ENCODE measurements at regions not wholly inside any gene's neighbourhood (a gene's known extent, or its start where the extent isn't known, plus 50 kb on each side); places are given as distances from the start of the nearest gene placed in this dataset.

DNA sequence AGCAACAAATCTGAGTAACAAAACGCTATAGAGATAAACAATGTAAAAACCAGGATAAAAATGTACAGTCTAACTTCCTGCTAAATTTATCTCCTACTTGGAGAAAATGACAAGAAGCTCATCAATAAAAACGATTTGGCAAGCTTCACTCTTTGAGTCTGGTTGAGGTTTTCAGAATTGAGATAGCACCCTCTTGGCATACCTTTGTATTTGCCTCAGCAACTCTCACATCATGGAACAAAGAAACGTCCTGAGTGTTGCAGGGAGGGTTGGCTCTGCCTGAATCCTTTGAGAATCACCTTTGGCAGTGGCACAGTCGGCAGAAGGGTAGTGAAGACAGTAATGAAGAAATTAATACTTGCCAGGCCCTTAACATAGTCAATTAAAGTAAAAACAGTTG is 430.6 kb downstream of the GRB14 start:
- DNase-seq (ENCODE audit: low read depth) = no peak
- H3K4me3 ChIP-seq (ENCODE audit: low read depth, low read length) = no peak overlapping the region

DNA sequence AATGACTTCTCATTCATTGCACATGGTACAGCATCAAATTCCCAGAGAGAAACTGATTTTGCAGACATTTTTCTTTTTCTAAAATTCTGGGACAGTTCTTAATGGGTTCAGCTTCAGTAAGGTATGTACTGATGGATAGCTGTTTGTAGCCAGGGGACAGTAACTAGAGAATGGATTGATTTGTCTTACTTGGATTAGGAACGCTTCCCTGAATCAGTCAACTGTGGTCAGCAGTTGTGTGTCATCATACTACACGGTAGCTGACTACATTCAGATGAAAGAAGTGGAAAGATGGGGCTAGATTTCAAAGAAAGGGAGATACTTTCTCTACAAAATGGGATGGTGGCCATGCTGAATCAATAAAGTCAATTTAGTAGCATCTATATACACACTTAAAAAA is 431.4 kb downstream of the GRB14 start:
- no peak overlapping the region for H3K4me3 ChIP-seq (ENCODE audit: low read depth, low read length)
- no peak for DNase-seq (ENCODE audit: low read depth)

DNA sequence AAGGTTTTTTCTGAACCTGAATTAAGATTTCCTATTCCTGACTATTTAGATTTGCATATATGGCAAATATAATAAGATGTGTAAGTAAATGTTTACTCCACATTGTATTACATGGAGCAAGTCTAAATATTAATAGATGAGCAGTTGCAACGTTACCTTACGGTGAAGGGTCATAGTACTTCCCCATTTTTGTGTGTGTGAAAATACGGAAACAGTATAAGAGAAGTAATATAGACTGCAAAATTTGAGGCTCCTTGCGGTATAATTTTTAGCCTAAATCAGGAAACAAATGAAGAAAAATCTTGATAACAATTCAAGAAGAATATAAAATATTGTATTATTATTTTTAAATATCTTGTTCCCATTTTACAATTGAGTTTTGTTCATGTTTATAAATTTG is 434.2 kb downstream of the GRB14 start:
- no peak overlapping the region for H3K4me3 ChIP-seq (ENCODE audit: low read depth, low read length)
- DNase-seq (ENCODE audit: low read depth) = no peak

DNA sequence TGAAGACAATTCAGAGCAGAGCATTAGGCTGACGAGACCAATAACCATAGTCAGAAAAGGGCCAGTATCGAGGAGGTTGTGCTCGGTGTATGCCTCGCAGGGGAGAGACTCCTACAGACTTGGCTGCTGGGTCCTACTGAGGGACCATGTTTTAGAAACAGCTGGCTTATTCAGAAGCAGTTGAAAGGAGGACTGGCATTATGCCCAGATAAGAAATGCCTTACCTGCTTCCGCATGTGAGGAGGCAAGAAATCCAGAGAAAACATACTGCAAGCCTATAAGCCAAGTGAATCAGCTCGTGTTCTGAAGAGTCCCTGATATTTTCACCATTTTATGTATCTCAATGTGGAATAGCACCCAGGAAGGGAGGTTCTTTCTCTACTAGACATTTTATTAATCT is 434.7 kb downstream of the GRB14 start:
- DNase-seq (ENCODE audit: low read depth) = no peak
- no peak overlapping the region for H3K4me3 ChIP-seq (ENCODE audit: low read depth, low read length)

DNA sequence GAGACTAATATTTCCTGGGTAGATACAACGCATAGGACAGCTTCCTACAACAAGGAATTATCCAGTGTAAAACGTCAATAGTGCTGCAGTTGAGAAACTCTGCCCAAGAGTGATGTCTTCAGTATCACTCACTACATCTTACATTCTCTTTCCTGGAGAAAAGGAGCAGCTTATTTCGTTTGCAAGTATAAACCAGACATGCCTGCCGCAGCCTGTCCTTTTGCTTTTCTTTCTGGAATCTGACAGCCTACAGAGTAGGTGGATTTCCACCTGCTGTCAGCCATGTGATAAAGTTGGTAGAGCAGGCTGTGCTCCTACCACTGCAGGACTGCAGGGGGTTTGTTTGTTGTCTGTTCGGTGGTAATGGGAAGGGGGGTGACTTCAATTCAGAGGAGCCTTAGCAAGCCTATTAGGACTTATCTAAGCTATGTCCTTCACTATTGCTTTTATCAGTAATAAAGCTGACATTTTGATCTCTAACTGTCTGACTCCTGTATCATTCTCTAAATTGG is 439.1 kb downstream of the GRB14 start:
- DNase-seq (ENCODE audit: low read depth) = no peak
- no peak overlapping the region for H3K4me3 ChIP-seq (ENCODE audit: low read depth, low read length)

DNA sequence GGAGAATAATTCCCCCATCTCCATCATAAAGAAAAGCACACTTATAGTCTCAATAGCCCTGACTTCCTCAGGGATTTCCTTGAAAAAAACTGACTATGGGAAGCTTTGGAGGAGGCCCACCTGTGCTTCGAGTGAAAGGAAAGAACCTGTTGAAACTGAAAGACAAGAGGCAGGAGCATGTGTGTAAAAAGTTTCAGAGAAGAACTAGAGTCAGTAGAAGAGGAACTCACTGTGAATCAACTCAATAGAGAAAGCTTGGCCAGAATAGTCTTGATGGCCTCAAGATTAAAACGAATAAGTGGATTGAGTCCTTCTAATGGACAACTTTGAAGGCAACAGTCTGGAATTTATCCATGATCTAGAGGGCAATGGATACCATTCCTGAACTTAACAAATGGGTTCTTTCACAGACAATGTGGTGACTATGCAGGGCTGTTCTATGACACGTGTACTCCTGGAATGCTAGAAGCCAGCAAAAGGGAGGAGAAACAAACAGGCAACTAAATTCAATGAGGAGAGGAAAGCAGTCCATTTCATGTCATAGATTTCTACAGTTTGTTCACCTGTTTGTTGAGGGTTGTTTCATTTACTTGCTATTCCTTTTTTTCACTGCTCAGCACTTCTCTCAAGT is 442.3 kb downstream of the GRB14 start:
- H3K4me3 ChIP-seq (ENCODE audit: low read depth, low read length) = no peak overlapping the region
- DNase-seq (ENCODE audit: low read depth) = peak; percentile 19

DNA sequence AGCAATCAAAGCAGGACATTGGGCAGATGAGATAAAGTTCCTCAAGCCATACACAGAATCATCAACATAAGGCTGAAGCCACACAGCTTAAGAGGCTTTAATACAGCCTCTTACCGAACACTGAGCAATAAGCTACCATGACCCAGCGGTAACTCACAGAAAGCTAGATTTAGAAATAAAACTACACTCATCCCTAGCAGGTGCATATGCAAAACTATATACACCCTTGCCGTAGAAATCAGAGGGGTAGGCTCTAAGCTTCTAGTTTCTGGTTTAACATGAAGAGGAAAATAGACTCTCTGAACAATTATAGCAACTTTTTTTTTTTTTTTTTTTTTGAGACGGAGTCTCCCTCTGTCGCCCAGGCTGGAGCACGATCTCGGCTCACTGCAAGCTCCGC is 428.8 kb upstream of the FIGN start:
- DNase-seq (ENCODE audit: low read depth) = no peak

DNA sequence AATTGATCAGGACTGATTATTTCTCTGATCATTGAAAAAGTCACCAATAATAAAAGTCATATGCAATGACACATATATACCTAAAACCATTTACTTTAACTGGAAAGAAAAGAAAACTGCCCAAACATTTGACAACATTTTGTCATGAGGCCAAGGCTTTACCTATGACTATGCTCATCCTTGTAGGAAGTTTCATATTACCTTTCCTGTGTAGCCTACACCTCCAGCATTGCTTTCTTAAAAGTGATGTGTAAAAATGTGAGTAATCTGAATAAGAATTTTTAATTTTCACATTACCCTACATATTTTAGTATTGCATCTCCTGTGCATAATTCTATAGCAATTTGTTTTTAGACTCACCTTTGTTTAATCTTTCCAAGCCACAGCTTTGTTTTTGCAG is 419.8 kb upstream of the FIGN start:
- H3K4me3 ChIP-seq (ENCODE audit: low read depth, low read length) = no peak overlapping the region
- no peak for DNase-seq (ENCODE audit: low read depth)

More for the DNA sequence above, 428.8 kb upstream of the FIGN start:
- H3K4me3 ChIP-seq (ENCODE audit: low read depth, low read length) = no peak overlapping the region

DNA sequence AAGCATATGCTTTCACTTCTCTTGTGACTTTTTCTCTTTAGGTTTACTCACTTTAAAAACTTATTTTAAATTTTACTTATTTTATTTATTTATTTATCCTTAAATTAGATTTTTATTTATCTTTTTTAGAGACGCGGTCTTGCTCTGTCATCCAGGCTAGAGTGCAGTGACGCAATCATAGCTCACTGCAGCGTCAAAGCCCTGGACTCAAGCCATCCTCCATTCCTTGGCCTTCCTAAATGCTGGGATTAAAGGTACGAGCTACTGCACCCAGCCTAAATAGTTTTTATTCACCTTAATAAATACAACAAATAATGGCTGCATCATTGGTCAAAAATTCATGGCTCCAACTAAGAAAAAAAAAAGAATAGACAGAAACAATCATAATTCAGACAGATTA is 415.7 kb upstream of the FIGN start:
- no peak for DNase-seq (ENCODE audit: low read depth)
- no peak overlapping the region for H3K4me3 ChIP-seq (ENCODE audit: low read depth, low read length)

DNA sequence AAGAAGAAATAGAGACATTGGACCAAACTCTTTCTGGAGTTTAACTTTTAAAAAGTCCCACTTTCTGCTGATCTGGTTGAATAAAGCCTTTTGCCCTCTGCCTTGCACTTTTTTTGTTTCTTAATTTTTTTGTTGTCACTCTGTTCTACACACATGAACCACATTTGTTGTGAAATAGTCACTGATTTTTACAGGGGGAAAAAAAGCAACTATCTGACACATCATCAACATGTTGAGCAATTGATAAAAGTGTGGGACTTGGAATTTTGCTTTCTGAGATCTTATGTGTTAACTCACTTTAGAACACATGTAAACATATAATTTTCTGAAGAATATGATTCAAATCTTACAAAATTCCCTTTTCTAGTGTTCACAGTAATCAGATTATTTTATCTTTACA is 414.8 kb upstream of the FIGN start:
- DNase-seq (ENCODE audit: low read depth) = peak; percentile 33

DNA sequence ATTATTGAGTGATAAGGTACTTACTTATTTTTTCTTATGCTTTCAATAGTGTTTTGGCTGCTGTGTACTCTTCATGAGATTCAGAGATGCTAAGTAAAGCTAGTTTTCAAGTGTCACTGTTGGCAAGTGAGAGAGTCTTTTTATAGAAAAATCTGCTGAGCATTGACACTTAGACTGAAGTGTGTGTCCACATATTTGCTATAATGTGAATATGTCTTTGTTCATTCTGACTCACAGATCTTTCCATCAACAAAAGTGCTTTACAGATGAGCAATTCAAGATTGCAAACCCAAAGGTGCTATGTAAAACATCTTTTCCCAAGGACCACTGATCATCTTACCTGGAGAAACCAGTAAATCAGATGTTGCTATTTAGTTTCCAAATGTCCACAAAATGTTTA is 410.6 kb upstream of the FIGN start:
- H3K4me3 ChIP-seq (ENCODE audit: low read depth, low read length) = no peak overlapping the region
- DNase-seq (ENCODE audit: low read depth) = no peak

More for the DNA sequence above, 414.8 kb upstream of the FIGN start:
- no peak overlapping the region for H3K4me3 ChIP-seq (ENCODE audit: low read depth, low read length)

DNA sequence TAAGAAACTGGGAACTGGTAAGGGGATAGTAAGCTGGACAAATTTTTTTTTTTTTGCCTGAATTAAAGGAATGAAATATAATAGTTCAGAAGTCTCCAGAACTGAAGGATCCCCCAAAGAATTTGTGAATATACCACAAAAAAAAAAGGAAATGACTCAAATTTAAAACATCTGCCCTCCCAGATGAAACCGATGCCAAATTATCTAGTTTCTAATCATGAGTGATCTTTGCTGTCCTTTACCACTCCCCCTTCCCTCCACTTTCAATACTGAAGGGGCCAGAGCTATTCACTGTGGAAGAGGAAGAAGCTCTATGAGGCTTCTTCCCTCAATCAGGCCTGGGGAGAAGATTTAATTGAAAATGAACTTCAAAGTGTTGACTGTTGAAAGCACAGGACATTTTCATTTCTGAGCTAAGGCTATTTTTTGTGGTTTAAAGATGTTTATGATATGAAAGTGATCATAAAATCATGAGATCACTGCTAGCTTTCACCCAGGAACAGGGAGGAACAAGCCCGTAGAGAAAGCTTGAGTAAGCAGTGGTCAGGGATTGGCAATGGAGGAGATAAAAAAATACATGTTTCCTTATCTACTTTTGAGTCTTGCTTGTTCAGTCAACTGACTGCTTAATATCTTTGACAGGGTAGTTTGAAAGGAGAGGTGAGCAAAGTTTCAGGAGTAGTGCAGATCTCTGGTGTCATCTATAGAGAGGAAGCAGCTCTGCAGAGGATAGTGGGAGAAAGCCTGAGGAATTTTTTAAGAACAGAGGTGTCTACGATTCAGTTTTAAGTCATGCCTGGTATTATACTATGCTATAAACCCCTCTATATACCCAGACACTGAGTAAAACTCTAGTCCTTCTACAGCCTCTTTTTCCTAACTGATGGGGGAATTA is 409.5 kb upstream of the FIGN start:
- no peak overlapping the region for H3K4me3 ChIP-seq (ENCODE audit: low read depth, low read length)
- DNase-seq (ENCODE audit: low read depth) = peak; percentile 15

DNA sequence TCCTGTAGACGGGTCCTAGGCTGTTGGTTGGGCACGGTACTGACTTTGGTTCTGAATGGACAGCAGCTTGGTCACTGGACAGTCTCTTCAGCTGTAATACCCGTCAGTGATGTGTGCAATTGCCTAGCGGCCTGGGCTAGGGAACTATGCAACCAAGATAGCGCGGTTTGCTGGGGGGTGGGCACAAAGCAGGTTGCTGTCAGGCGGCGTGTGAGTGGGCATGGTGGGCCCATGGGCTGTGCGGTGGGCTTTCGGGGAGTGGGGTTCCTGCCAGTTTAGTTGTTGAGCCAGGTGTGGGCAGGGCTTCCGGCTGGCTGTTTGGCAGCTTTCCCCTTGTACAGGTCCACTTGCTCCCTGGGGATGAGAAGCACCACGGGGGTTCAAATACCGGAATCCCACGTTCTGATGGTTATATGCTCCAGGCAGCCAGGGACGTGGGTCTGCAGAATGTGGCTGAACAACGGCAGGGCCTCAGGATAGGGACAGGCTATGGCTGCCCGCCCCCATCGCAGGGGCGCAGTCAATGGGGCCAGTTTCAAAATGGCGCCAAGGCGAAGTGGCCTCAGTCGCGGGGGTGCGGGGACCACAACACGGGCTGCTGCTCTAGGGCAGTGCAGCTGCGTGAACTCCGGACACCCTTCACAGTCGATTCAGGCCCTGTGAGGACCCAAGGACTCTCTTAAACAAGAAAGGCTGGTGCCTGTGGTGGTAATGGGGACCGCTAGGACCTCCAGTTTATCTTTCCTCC is 407.5 kb upstream of the FIGN start:
- DNase-seq (ENCODE audit: low read depth) = no peak
- no peak overlapping the region for H3K4me3 ChIP-seq (ENCODE audit: low read depth, low read length)

DNA sequence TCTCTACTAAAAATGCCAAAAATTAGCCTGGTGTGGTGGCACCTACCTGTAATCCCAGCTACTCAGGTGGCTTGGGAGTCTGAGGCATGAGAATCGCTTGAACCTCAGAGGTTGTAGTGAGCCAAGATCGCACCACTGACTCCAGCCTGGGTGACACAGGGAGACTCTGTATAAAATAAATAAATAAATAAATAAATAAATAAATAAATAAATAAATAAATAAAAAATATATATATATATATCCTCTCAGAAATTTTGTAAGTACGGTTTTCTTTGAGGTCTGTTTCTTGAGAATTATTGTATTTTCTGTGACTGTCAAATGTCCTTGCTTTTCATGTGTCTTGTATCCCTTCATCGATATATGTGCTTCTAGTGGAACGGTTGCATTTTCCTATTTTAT is 406.9 kb upstream of the FIGN start:
- no peak overlapping the region for H3K4me3 ChIP-seq (ENCODE audit: low read depth, low read length)
- DNase-seq (ENCODE audit: low read depth) = no peak

DNA sequence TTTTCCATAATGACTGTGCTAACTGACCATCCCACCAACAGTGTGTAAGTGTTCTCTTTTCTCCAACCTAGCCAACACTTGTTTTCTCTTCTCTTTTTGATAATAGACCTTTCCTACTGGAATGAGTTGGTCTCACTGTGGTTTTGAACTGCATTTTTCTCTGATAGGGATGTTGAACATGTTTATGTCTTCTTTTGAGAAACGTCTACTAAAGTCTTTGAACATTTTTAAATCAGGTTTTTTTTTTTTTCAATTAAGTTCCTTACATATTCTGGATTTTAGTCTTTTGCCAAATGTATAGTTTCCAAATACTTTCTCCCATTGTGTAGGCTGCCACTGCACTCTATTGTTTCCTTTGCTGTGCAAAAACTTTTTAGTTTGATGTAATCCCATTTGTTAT is 405.5 kb upstream of the FIGN start:
- no peak overlapping the region for H3K4me3 ChIP-seq (ENCODE audit: low read depth, low read length)
- no peak for DNase-seq (ENCODE audit: low read depth)

DNA sequence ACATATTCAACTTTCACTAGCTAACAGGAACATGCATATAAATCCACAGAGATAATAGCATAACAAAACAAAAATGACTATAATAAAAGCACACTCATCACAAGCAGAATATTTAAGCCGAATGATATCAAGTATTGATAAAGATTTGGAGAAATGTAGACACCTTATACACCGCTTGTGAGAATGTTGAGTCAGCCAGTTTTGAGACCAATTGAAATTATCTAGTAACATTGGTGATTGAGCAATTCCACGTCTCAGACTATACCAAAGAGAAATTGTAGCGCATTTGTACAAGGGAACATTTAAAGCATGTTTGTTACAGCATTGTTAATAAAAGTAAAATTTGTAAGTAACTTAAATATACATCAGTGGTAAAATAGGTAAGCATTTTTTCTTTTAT is 402.9 kb upstream of the FIGN start:
- H3K4me3 ChIP-seq (ENCODE audit: low read depth, low read length) = no peak overlapping the region
- no peak for DNase-seq (ENCODE audit: low read depth)

DNA sequence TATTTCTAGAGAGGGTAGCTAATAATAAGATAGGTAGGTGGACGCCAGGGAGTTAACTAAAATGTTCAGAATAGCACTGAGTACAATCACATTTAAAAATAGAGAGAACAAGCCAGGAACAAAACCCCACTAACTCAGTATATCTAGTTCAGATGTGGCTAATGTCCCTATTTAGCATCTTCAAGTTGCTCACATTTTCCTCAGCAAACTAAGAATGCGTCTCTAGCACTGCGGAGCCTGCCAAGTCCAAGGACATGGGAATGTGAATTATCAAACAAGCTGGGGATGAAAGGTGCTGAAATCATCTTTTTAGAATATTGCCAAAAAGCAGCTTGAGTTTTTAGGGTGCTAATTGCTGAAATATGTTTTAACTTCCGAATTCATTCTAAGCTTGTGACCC is 398.5 kb upstream of the FIGN start:
- H3K4me3 ChIP-seq (ENCODE audit: low read depth, low read length) = no peak overlapping the region
- DNase-seq (ENCODE audit: low read depth) = no peak

DNA sequence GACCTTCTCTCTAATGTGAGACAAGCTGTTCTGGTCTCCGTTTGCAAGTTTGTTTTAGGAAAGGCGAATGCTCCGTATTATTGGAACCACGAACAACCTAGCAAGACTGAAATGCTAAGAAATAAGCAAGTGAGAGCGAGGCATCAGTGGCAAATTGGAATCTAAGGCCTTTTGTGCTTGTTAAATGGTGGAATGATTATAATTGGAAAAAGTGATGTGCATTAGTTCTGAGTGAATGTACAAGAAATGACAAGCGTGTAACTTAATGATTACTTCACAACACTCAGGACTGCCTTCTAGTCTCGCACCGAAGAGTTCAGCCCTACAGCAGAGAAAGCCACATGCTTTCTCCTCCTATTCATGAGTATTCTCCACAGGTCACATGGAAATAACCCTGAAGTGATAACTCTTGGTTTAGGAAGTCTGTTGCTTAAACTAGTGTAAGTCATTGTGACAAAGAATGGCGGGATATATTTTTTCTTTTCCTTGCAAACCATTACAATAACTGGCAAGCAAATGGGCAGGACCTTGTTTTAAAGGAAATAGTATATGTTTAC is 392.2 kb upstream of the FIGN start:
- DNase-seq (ENCODE audit: low read depth) = no peak
- H3K4me3 ChIP-seq (ENCODE audit: low read depth, low read length) = no peak overlapping the region

DNA sequence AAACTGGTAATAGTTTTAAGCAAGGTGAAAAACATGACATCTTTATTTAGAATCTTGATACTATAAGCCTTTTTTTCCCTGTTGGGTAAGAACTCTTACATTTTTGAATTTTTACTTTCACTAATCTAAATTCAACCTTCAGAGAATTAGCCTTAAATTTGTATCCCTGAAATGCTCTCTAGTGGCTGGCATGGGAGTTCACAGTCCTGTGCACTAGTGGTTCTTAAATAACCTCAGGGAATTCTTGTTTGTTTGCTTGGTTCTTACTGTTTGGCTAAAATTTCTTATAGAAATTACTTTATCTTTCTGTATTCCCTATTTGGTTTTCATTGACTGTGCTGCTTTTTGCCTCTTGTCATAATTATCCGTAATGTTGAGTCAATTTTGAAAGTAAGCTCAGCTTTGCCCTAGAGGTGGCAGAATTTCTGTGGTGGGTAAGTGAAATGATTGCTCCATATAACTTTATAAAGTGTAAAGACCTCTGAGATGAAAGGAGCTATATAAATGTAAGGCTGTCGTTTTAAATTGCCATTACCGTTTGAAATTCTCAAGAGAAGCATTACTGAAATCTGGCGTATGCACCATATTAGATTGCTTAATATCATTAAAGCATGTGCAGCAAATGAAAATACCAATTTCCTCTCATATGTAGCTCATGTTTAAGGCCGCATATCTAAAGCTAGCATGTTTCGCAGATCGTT is 391.3 kb upstream of the FIGN start:
- no peak for DNase-seq (ENCODE audit: low read depth)
- no peak overlapping the region for H3K4me3 ChIP-seq (ENCODE audit: low read depth, low read length)

All from skeletal muscle cell (primary cell).